ENCODE measurements at regions not wholly inside any gene's neighbourhood (a gene's known extent, or its start where the extent isn't known, plus 50 kb on each side); places are given as distances from the start of the nearest gene placed in this dataset.

GRCh38 chr5:68911840-68912690 is 181.7 kb upstream of the SLC30A5 start:
- intact Hi-C loops (cut with DNase I), result no loop called here
- TF ChIP-seq, protein P1, sequence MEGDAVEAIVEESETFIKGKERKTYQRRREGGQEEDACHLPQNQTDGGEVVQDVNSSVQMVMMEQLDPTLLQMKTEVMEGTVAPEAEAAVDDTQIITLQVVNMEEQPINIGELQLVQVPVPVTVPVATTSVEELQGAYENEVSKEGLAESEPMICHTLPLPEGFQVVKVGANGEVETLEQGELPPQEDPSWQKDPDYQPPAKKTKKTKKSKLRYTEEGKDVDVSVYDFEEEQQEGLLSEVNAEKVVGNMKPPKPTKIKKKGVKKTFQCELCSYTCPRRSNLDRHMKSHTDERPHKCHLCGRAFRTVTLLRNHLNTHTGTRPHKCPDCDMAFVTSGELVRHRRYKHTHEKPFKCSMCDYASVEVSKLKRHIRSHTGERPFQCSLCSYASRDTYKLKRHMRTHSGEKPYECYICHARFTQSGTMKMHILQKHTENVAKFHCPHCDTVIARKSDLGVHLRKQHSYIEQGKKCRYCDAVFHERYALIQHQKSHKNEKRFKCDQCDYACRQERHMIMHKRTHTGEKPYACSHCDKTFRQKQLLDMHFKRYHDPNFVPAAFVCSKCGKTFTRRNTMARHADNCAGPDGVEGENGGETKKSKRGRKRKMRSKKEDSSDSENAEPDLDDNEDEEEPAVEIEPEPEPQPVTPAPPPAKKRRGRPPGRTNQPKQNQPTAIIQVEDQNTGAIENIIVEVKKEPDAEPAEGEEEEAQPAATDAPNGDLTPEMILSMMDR (IDR thresholded peaks at IDR 0.05; ENCODE audit: borderline replicate concordance, extremely low read depth, insufficient read depth), result no peak
- no peaks in the 10 kb centered on the region for H3K36me3 ChIP-seq (ENCODE audit: control insufficient read depth in 2 of 3, insufficient read depth in 3 of 3, low read length in 3 of 3)
- no peaks in the 10 kb centered on the region for H3K27me3 ChIP-seq (ENCODE audit: control insufficient read depth, insufficient read depth, low read length)
- H3K4me1 ChIP-seq (ENCODE audit: control insufficient read depth in 2 of 3, insufficient read depth in 2 of 3, low read depth in 1 of 3, low read length in 3 of 3), result no peaks in the 10 kb centered on the region
- no peak for FAIRE-seq
- DNase-seq, result peak in 2 of 5 donors; percentile 16 to 45
- H3K27ac ChIP-seq (ENCODE audit: low read depth in 2 of 2, low read length in 2 of 2), result no peak overlapping the region
- no peaks in the 10 kb centered on the region for H3K9me3 ChIP-seq (ENCODE audit: control insufficient read depth in 2 of 3, insufficient read depth in 1 of 3, low read length in 3 of 3)
- H3K4me3 ChIP-seq (ENCODE audit: low read length in 3 of 3), result no peak overlapping the region
- H3K9ac ChIP-seq (ENCODE audit: low read length in 3 of 3), result no peak overlapping the region

DNA sequence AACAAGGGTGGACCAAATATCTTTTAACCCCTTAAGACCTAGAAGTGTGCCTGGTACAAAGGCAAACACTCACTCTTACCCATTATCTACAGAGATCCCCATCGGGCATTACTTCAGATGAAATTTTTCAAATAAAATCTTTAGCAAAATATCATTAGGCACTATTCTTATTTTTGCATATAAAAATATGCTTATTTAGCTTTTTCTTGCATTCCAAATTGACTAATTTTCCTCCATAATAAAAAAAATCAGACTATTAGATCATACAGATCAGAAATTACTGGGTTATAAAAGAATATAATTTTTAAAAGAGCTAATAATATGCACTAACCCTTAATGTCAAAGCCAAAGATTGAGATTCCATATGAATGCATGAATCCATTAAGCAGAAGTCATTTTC is 178.7 kb upstream of the SLC30A5 start:
- H3K9ac ChIP-seq (ENCODE audit: low read length in 3 of 3), result no peak overlapping the region
- no peak overlapping the region for H3K4me3 ChIP-seq (ENCODE audit: low read length in 3 of 3)
- no peaks in the 10 kb centered on the region for H3K27me3 ChIP-seq (ENCODE audit: control insufficient read depth, insufficient read depth, low read length)
- H3K27ac ChIP-seq (ENCODE audit: low read depth in 2 of 2, low read length in 2 of 2), result no peak overlapping the region
- no peak for FAIRE-seq
- no peaks in the 10 kb centered on the region for H3K4me1 ChIP-seq (ENCODE audit: control insufficient read depth in 2 of 3, insufficient read depth in 2 of 3, low read depth in 1 of 3, low read length in 3 of 3)
- TF ChIP-seq, protein P1 (IDR thresholded peaks at IDR 0.05; ENCODE audit: borderline replicate concordance, extremely low read depth, insufficient read depth), result no peak
- no peaks in the 10 kb centered on the region for H3K36me3 ChIP-seq (ENCODE audit: control insufficient read depth in 2 of 3, insufficient read depth in 3 of 3, low read length in 3 of 3)
- no peak for DNase-seq
- H3K9me3 ChIP-seq (ENCODE audit: control insufficient read depth in 2 of 3, insufficient read depth in 1 of 3, low read length in 3 of 3), result peaks cover 0 to 3% (median 0%) of the 10 kb centered on the region in 3 donors
- intact Hi-C loops (cut with DNase I), result no loop called here

DNA sequence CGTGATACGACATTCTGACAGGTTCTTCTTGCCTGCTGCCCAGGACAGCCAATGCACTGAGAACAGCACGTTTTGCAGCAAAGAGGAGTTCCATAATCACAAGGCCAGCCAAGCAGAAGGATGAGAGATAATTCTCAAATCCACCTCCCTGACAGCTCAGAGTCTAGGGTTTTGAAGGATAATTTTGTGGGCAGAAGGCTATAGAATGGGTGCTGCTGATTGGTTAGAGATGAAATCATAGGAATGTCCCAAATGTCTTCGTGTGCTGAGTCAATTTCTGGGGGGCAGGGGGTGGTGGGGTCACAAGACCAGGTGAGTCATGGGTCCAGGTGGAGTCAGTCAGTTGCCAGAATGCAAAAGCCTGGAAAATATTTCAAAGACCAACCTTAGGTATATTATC is 175.5 kb upstream of the SLC30A5 start:
- no peak for FAIRE-seq
- Histone ChIP-seq H3K9me3 (ENCODE audit: control insufficient read depth in 2 of 3, insufficient read depth in 1 of 3, low read length in 3 of 3) (peaks cover 0 to 3% (median 0%) of the 10 kb centered on the region in 3 donors), H3K27ac (ENCODE audit: low read depth in 2 of 2, low read length in 2 of 2) (no peak overlapping the region), H3K4me1 (ENCODE audit: control insufficient read depth in 2 of 3, insufficient read depth in 2 of 3, low read depth in 1 of 3, low read length in 3 of 3) (no peaks in the 10 kb centered on the region), H3K9ac (ENCODE audit: low read length in 3 of 3) (no peak overlapping the region), H3K27me3 (ENCODE audit: control insufficient read depth, insufficient read depth, low read length) (no peaks in the 10 kb centered on the region), H3K4me3 (ENCODE audit: low read length in 3 of 3) (no peak overlapping the region), H3K36me3 (ENCODE audit: control insufficient read depth in 2 of 3, insufficient read depth in 3 of 3, low read length in 3 of 3) (no peaks in the 10 kb centered on the region)
- DNase-seq, result no peak
- TF ChIP-seq, protein P1 (IDR thresholded peaks at IDR 0.05; ENCODE audit: borderline replicate concordance, extremely low read depth, insufficient read depth), result no peak
- intact Hi-C loops (cut with DNase I), result no loop called here

All from kidney (tissue), 13 donors.